H1 (cell line): ENCODE measurements at regions not wholly inside any gene's neighbourhood (a gene's known extent, or its start where the extent isn't known, plus 50 kb on each side); places are given as distances from the start of the nearest gene placed in this dataset.
"Not testable (repeated sequence)": the region's sequence is repeated elsewhere in the genome, so short reads cannot be mapped to it uniquely, and the experiment has no call there.

Experiments
- CTCF ChIA-PET: fragments of 300-600 bp; sonication (Branson Sonifier 250); formaldehyde crosslinking; loops from one replicate; lab custom pipeline; 2021; ENCODE audit not compliant: partially characterized antibody; lab: Charles Lee
- POLR2A ChIA-PET: fragments of 300-600 bp; sonication (Branson Sonifier 250); formaldehyde crosslinking; loops from one replicate; lab custom pipeline; 2021; ENCODE audit warnings: inconsistent platforms; ENCODE audit not compliant: partially characterized antibody; lab: Charles Lee
- DNase-seq, 2 experiments: peaks; one replicate each; pipeline versions ENCODE4 v3.0.0 to v3.0.0-alpha.2; 2010 to 2022; ENCODE audit warnings: low spot score in 2 of 2, low read depth in 1 of 2, mixed read lengths in 1 of 2
- FAIRE-seq: peaks from 2 replicates; lab custom pipeline; 2011; peaks lifted over from hg19 to GRCh38; lab: Jason Lieb, UNC
- H2AFZ ChIP-seq: 2 replicates; pipeline ENCODE4 v1.8.1; 2012; ENCODE audit warnings: low read length, inconsistent platforms
- H2AK5ac ChIP-seq: 2 replicates; pipeline ENCODE4 v1.6.1; 2013; ENCODE audit warnings: low read depth, low read length
- H2BK120ac ChIP-seq: replicated peaks from 2 replicates; pipeline ENCODE3; 2013; ENCODE audit warnings: low read depth, low read length, inconsistent platforms
- H2BK12ac ChIP-seq: 2 replicates; pipeline ENCODE4 v1.6.1; 2013; ENCODE audit warnings: low read depth, low read length
- H2BK15ac ChIP-seq: 2 replicates; pipeline ENCODE4 v1.6.1; 2013; ENCODE audit warnings: low read length
- H2BK20ac ChIP-seq: 2 replicates; pipeline ENCODE4 v1.6.1; 2013; ENCODE audit warnings: low read length
- H2BK5ac ChIP-seq: 2 replicates; pipeline ENCODE4 v1.6.1; 2013; ENCODE audit warnings: low read depth, low read length
- H3K14ac ChIP-seq: 2 replicates; pipeline ENCODE4 v1.6.1; 2013; ENCODE audit warnings: inconsistent platforms; ENCODE audit not compliant: insufficient read length
- H3K18ac ChIP-seq: 2 replicates; pipeline ENCODE4 v1.6.1; 2013; ENCODE audit warnings: low read length; ENCODE audit errors: extremely low read depth
- H3K23ac ChIP-seq: 2 replicates; pipeline ENCODE4 v1.6.1; 2013; ENCODE audit warnings: inconsistent platforms; ENCODE audit not compliant: insufficient read length
- H3K23me2 ChIP-seq: 2 replicates; pipeline ENCODE4 v1.6.1; 2013; ENCODE audit warnings: low read depth, low read length
- H3K27ac ChIP-seq: 2 replicates; pipeline ENCODE4 v1.6.1; 2011; ENCODE audit warnings: low read depth, low read length, inconsistent platforms
- H3K27me3 ChIP-seq, 4 experiments: replicated peaks in 1 of 4; 1 replicate in 1 of 4; 2 replicates in 3 of 4; pipeline versions ENCODE4 v1.6.1 to v1.8.1; 2011 to 2013; ENCODE audit warnings: low read length in 3 of 4, mild to moderate bottlenecking in 3 of 4, inconsistent platforms in 2 of 4, mixed read lengths in 2 of 4, moderate library complexity in 1 of 4; ENCODE audit not compliant: control insufficient read depth in 3 of 4, insufficient read depth in 3 of 4; ENCODE audit errors: extremely low read depth in 1 of 4
- H3K36me3 ChIP-seq, 4 experiments: 2 replicates each; pipeline versions ENCODE4 v1.6.1 to v1.8.1; 2011 to 2013; ENCODE audit warnings: mild to moderate bottlenecking in 4 of 4, low read length in 3 of 4, moderate library complexity in 2 of 4, control low read depth in 1 of 4, inconsistent platforms in 1 of 4; ENCODE audit not compliant: insufficient read depth in 4 of 4, control insufficient read depth in 2 of 4
- H3K4ac ChIP-seq: replicated peaks from 2 replicates; pipeline ENCODE3; 2013; ENCODE audit warnings: low read length, low read depth, mixed read lengths, inconsistent platforms; ENCODE audit not compliant: insufficient read length
- H3K4me1 ChIP-seq, 4 experiments: replicated peaks in 1 of 4; 1 replicate in 1 of 4; 2 replicates in 3 of 4; pipeline versions ENCODE4 v1.6.1 to v1.8.1; 2011 to 2013; ENCODE audit warnings: low read length in 3 of 4, inconsistent platforms in 2 of 4, mixed read lengths in 1 of 4; ENCODE audit not compliant: insufficient read depth in 4 of 4, control insufficient read depth in 3 of 4
- H3K4me2 ChIP-seq, 2 experiments: 2 replicates each; pipeline versions ENCODE4 v1.6.1 to v1.8.1; 2011 to 2013; ENCODE audit warnings: low read depth in 2 of 2, low read length in 2 of 2, control low read depth in 1 of 2, inconsistent platforms in 1 of 2, mild to moderate bottlenecking in 1 of 2; ENCODE audit not compliant: insufficient read depth in 1 of 2
- H3K4me3 ChIP-seq, 4 experiments: fragments of 200-600, 300-600 bp in 1 of 4; sonication (generic), shearing (Covaris generic), sonication (Bioruptor Twin) in 1 of 4; 2 replicates each; pipeline versions ENCODE4 v1.5.1 to v1.8.1; 2011 to 2016; ENCODE audit warnings: low read length in 4 of 4, low read depth in 3 of 4, control low read depth in 2 of 4, inconsistent platforms in 2 of 4, mild to moderate bottlenecking in 2 of 4, mixed read lengths in 1 of 4, moderate library complexity in 1 of 4; ENCODE audit not compliant: insufficient read depth in 2 of 4; ENCODE audit errors: extremely low read depth in 1 of 4
- H3K56ac ChIP-seq: replicated peaks from 2 replicates; pipeline ENCODE3; 2013; ENCODE audit warnings: low read depth, mild to moderate bottlenecking, mixed read lengths, low read length, inconsistent platforms; ENCODE audit not compliant: insufficient read length
- H3K79me1 ChIP-seq: 2 replicates; pipeline ENCODE4 v1.6.1; 2013; ENCODE audit warnings: low read depth, low read length, control low read depth
- H3K79me2 ChIP-seq, 2 experiments: 2 replicates each; pipeline versions ENCODE4 v1.6.1 to v1.8.1; 2012 to 2013; ENCODE audit warnings: low read length in 2 of 2, mild to moderate bottlenecking in 2 of 2, inconsistent platforms in 1 of 2; ENCODE audit not compliant: insufficient read depth in 2 of 2, control insufficient read depth in 1 of 2
- H3K9ac ChIP-seq, 4 experiments: replicated peaks in 1 of 4; 1 replicate in 1 of 4; 2 replicates in 3 of 4; pipeline versions ENCODE4 v1.6.1 to v1.8.1; 2011 to 2013; ENCODE audit warnings: low read depth in 3 of 4, low read length in 3 of 4, control low read depth in 2 of 4, mild to moderate bottlenecking in 2 of 4, moderate library complexity in 2 of 4, inconsistent platforms in 1 of 4; ENCODE audit errors: extremely low read depth in 1 of 4
- H3K9me3 ChIP-seq, 2 experiments: 2 replicates each; pipeline versions ENCODE4 v1.6.1 to v1.8.1; 2012 to 2013; ENCODE audit warnings: mild to moderate bottlenecking in 2 of 2, moderate library complexity in 2 of 2, control low read depth in 1 of 2, inconsistent platforms in 1 of 2, low read depth in 1 of 2, low read length in 1 of 2, mixed read lengths in 1 of 2; ENCODE audit not compliant: insufficient read depth in 2 of 2
- H4K20me1 ChIP-seq, 2 experiments: replicated peaks in 1 of 2; 2 replicates each; pipeline versions ENCODE3 to v1.8.1; 2011 to 2013; ENCODE audit warnings: inconsistent platforms in 2 of 2, low read length in 2 of 2, mild to moderate bottlenecking in 1 of 2; ENCODE audit not compliant: insufficient read depth in 2 of 2, control insufficient read depth in 1 of 2
- H4K5ac ChIP-seq: 2 replicates; pipeline ENCODE4 v1.6.1; 2013; ENCODE audit warnings: low read length, low read depth, mixed read lengths, inconsistent platforms; ENCODE audit not compliant: insufficient read length
- H4K8ac ChIP-seq: 2 replicates; pipeline ENCODE4 v1.8.0; 2013; ENCODE audit warnings: mild to moderate bottlenecking, moderate library complexity, low read length, inconsistent platforms; ENCODE audit not compliant: insufficient read depth; ENCODE audit errors: extremely low read depth
- H4K91ac ChIP-seq: replicated peaks from 2 replicates; pipeline ENCODE3; 2013; ENCODE audit warnings: low read length, mixed read lengths, inconsistent platforms; ENCODE audit not compliant: insufficient read length
- BCL11A ChIP-seq, 2 experiments: IDR thresholded peaks; one replicate each; pipeline ENCODE4 v1.6.1; 2011; ENCODE audit warnings: low read depth in 2 of 2, low read length in 2 of 2, mild to moderate bottlenecking in 2 of 2
- SP4 ChIP-seq: IDR thresholded peaks from 2 replicates; pipeline ENCODE4 v1.6.1; 2012; ENCODE audit warnings: low read length, inconsistent platforms
- WGBS, 2 experiments: shearing (Covaris generic) in 1 of 2; methylation state at CpG; one replicate each; pipeline versions ENCODE4 v1.1.6 to v1.1.7; 2013 to 2015; ENCODE audit warnings: low lambda C conversion rate in 2 of 2, mixed read lengths in 2 of 2, inconsistent platforms in 1 of 2, low coverage in 1 of 2, missing lambda C conversion rate in 1 of 2; ENCODE audit not compliant: insufficient replicate concordance in 2 of 2, insufficient coverage in 1 of 2, insufficient read length in 1 of 2; ENCODE audit errors: extremely low coverage in 1 of 2, missing lambda C conversion rate in 1 of 2; 5-methylcytosine and 5-hydroxymethylcytosine counted together

- CTCF ChIA-PET = interaction anchor here (1.2 kb wide), 1 partner anchor 15 kb away, joined by 3 read pairs; no protein-coding TSS in a partner anchor
- no peak for FAIRE-seq
- H3K23me2 ChIP-seq = no peaks in the 10 kb centered on the region
Measured at GRCh38 chr7:89607792-89608191, 546.5 kb upstream of the STEAP1 start.

GRCh38 chr7:89616829-89617228 is 537.4 kb upstream of the STEAP1 start:
- DNase-seq, H3K9me3 ChIP-seq, H2BK15ac ChIP-seq, H2AFZ ChIP-seq, H3K79me2 ChIP-seq, H2BK12ac ChIP-seq, H3K4me2 ChIP-seq, H3K36me3 ChIP-seq, H4K8ac ChIP-seq, H3K4me1 ChIP-seq, H2AK5ac ChIP-seq, CTCF ChIA-PET, H3K23ac ChIP-seq, H3K14ac ChIP-seq, H3K27ac ChIP-seq, H4K5ac ChIP-seq, H4K20me1 ChIP-seq, H3K79me1 ChIP-seq, FAIRE-seq, H3K27me3 ChIP-seq, H3K23me2 ChIP-seq, H3K9ac ChIP-seq, H3K4me3 ChIP-seq, H2BK20ac ChIP-seq, H4K91ac ChIP-seq, H2BK120ac ChIP-seq, H3K18ac ChIP-seq, H2BK5ac ChIP-seq, H3K56ac ChIP-seq, H3K4ac ChIP-seq: not testable (repeated sequence)
- POLR2A ChIA-PET = interaction anchor here (0.6 kb wide), 1 partner anchor 71 kb away, joined by 3 read pairs; no protein-coding TSS in a partner anchor
- WGBS, 2 experiments = 92% methylated on average over 6 of the region's 6 CpGs; no CpG with 5 or more reads in 1 of the 2 experiments

More at GRCh38 chr7:89607792-89608191, 546.5 kb upstream of the STEAP1 start:
- H3K56ac ChIP-seq = no peak overlapping the region
- H3K27ac ChIP-seq = no peak overlapping the region
- H4K8ac ChIP-seq = no peak overlapping the region
- H3K9ac ChIP-seq = no peak overlapping the region
- H2AK5ac ChIP-seq = no peak overlapping the region
- no peak overlapping the region for H2AFZ ChIP-seq
- H3K4me1 ChIP-seq = 0 out of 7 replicates have a peak, but pooled peaks cover 0 to 3% (median 0%) of the 10 kb centered on the region in 4 experiments
- no peak overlapping the region for H2BK12ac ChIP-seq
- H3K4me2 ChIP-seq = no peak overlapping the region
- H2BK15ac ChIP-seq = no peak overlapping the region
- H2BK5ac ChIP-seq = no peak overlapping the region
- no peak overlapping the region for H2BK20ac ChIP-seq
- no peak overlapping the region for H2BK120ac ChIP-seq
- DNase-seq = no peak
- no peak overlapping the region for H3K23ac ChIP-seq
- H3K4me3 ChIP-seq = no peak overlapping the region
- TF ChIP-seq BCL11A (IDR thresholded peaks at IDR 0.05; ENCODE audit: low read depth in 2 of 2, low read length in 2 of 2) (no peak), SP4 (no peak)
- TF ChIP-seq, all 59 proteins: peak for 0
- Histone ChIP-seq H4K5ac (no peak overlapping the region), H3K9me3 (no peaks in the 10 kb centered on the region), H3K18ac (no peak overlapping the region), H3K36me3 (no peaks in the 10 kb centered on the region), H4K91ac (no peak overlapping the region), H3K79me2 (no peaks in the 10 kb centered on the region), H3K27me3 (no peaks in the 10 kb centered on the region), H3K14ac (no peak overlapping the region), H3K4ac (no peak overlapping the region), H4K20me1 (no peaks in the 10 kb centered on the region), H3K79me1 (no peaks in the 10 kb centered on the region)
- POLR2A ChIA-PET = no interaction called here
